KMS-11 (cell line): ENCODE measurements at regions not wholly inside any gene's neighbourhood (a gene's known extent, or its start where the extent isn't known, plus 50 kb on each side); places are given as distances from the start of the nearest gene placed in this dataset.

Source experiments
- H2AFZ ChIP-seq: fragments of 200-600 bp; sonication (generic); 2 replicates; pipeline ENCODE4 v1.6.1; 2016; ENCODE audit warnings: antibody characterized with exemption, mixed run types, low read depth
- H3K27ac ChIP-seq: fragments of 200-600 bp; sonication (generic); 2 replicates; pipeline ENCODE4 v1.6.1; 2016; ENCODE audit warnings: mild to moderate bottlenecking, mixed run types
- H3K27me3 ChIP-seq: fragments of 200-600 bp; sonication (generic); 2 replicates; pipeline ENCODE4 v1.6.1; 2017; ENCODE audit warnings: mild to moderate bottlenecking, low read depth, mixed run types, moderate library complexity; ENCODE audit not compliant: insufficient read depth
- H3K36me3 ChIP-seq: fragments of 200-600 bp; sonication (generic); 2 replicates; pipeline ENCODE4 v1.6.1; 2017; ENCODE audit warnings: mild to moderate bottlenecking, mixed run types; ENCODE audit not compliant: insufficient read depth
- H3K4me1 ChIP-seq: fragments of 200-600 bp; sonication (generic); 2 replicates; pipeline ENCODE4 v1.6.1; 2016; ENCODE audit warnings: mild to moderate bottlenecking, low read depth, mixed run types; ENCODE audit not compliant: poor library complexity, severe bottlenecking
- H3K4me2 ChIP-seq: fragments of 200-600 bp; sonication (generic); 2 replicates; pipeline ENCODE4 v1.7.0; 2016; ENCODE audit warnings: mild to moderate bottlenecking, mixed run types
- H3K4me3 ChIP-seq: fragments of 200-600 bp; sonication (generic); IDR thresholded peaks from 2 replicates; pipeline ENCODE4 v1.6.1; 2017; ENCODE audit warnings: low read depth, low read length, mixed read lengths; ENCODE audit not compliant: insufficient read depth
- H3K79me2 ChIP-seq: fragments of 200-600 bp; sonication (generic); 2 replicates; pipeline ENCODE4 v1.6.1; 2016; ENCODE audit warnings: low read depth, mixed run types; ENCODE audit not compliant: insufficient read depth
- H3K9ac ChIP-seq: fragments of 200-600 bp; sonication (generic); 2 replicates; pipeline ENCODE4 v1.6.1; 2016; ENCODE audit warnings: mild to moderate bottlenecking, mixed run types
- H4K20me1 ChIP-seq: fragments of 200-600 bp; sonication (generic); 2 replicates; pipeline ENCODE4 v1.6.1; 2016; ENCODE audit warnings: mild to moderate bottlenecking, mixed run types; ENCODE audit not compliant: insufficient read depth
- CTCF ChIP-seq: fragments of 200-600 bp; sonication (generic); conservative IDR thresholded peaks from 2 replicates; pipeline ENCODE4 v1.6.1; 2017; ENCODE audit warnings: low read depth, mild to moderate bottlenecking, antibody characterized with exemption, low read length, moderate library complexity, mixed read lengths

- Histone ChIP-seq H3K9ac (no peak overlapping the region), H2AFZ (no peak overlapping the region), H3K4me2 (no peak overlapping the region), H3K27me3 (no peaks in the 10 kb centered on the region), H4K20me1 (no peaks in the 10 kb centered on the region), H3K4me1 (no peaks in the 10 kb centered on the region), H3K36me3 (no peaks in the 10 kb centered on the region), H3K27ac (no peak overlapping the region), H3K4me3 (no peak overlapping the region), H3K79me2 (no peaks in the 10 kb centered on the region)
- no peak for TF ChIP-seq CTCF
These were observed 122.9 kb downstream of the HINT1 start for GRCh38 chr5:131042021-131042789.

GRCh38 chr5:131023498-131023865 is 141.6 kb downstream of the HINT1 start:
- H3K27ac ChIP-seq: no peak overlapping the region
- no peaks in the 10 kb centered on the region for H3K4me1 ChIP-seq
- H3K27me3 ChIP-seq: no peaks in the 10 kb centered on the region
- TF ChIP-seq CTCF: no peak
- H3K4me3 ChIP-seq: no peak overlapping the region
- no peak overlapping the region for H2AFZ ChIP-seq
- H3K79me2 ChIP-seq: no peaks in the 10 kb centered on the region
- no peak overlapping the region for H3K9ac ChIP-seq
- no peaks in the 10 kb centered on the region for H4K20me1 ChIP-seq
- no peak overlapping the region for H3K4me2 ChIP-seq
- no peaks in the 10 kb centered on the region for H3K36me3 ChIP-seq

GRCh38 chr5:131022811-131023497 is 142.1 kb downstream of the HINT1 start:
- Histone ChIP-seq H3K27ac (no peak overlapping the region), H3K27me3 (no peaks in the 10 kb centered on the region), H3K79me2 (no peaks in the 10 kb centered on the region), H2AFZ (no peak overlapping the region), H4K20me1 (no peaks in the 10 kb centered on the region), H3K36me3 (no peaks in the 10 kb centered on the region), H3K4me3 (no peak overlapping the region), H3K4me2 (no peak overlapping the region), H3K9ac (no peak overlapping the region), H3K4me1 (no peaks in the 10 kb centered on the region)
- TF ChIP-seq CTCF: no peak

GRCh38 chr5:131021646-131022045 is 143.4 kb downstream of the HINT1 start:
- no peak for TF ChIP-seq CTCF
- Histone ChIP-seq H3K36me3 (no peaks in the 10 kb centered on the region), H3K4me3 (no peak overlapping the region), H3K9ac (no peak overlapping the region), H3K27ac (no peak overlapping the region), H2AFZ (no peak overlapping the region), H3K4me1 (no peaks in the 10 kb centered on the region), H3K79me2 (no peaks in the 10 kb centered on the region), H3K4me2 (no peak overlapping the region), H4K20me1 (no peaks in the 10 kb centered on the region), H3K27me3 (no peaks in the 10 kb centered on the region)
